H1 (cell line): ENCODE measurements at regions not wholly inside any gene's neighbourhood (a gene's known extent, or its start where the extent isn't known, plus 50 kb on each side); places are given as distances from the start of the nearest gene placed in this dataset.

Experiments used
- BCL11A ChIP-seq, 2 experiments: IDR thresholded peaks; one replicate each; pipeline ENCODE4 v1.6.1; 2011; ENCODE audit warnings: low read depth in 2 of 2, low read length in 2 of 2, mild to moderate bottlenecking in 2 of 2
- TEAD4 ChIP-seq: IDR thresholded peaks from 2 replicates; pipeline ENCODE4 v1.6.1; 2012; ENCODE audit warnings: low read depth, low read length, inconsistent platforms, mixed read lengths

DNA sequence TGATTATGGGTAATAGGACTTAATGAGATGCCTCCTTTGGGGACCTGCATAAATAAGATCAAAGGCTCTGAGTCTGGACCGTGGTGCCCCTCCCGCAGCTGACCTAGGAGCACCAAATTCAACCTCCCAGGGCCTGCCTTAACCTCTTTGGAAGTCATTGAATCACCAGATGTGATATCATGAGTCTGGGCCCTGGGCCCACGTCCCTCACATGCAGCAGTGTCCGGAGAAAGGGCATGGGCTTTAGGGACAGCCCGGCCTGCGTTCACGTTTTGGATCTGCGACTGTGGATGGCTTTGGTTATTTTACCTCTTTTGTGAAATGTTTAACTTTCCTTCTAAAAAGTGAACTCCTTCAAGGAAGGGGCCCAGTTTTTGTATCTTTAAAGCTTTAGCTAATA, 220.0 kb upstream of the KLF6 start (continued):
- no peak for TF ChIP-seq BCL11A (IDR thresholded peaks at IDR 0.05; ENCODE audit: low read depth in 2 of 2, low read length in 2 of 2)
- TF ChIP-seq TEAD4, result no peak
- TF ChIP-seq, all 59 proteins: peak for 0
